ENCODE measurements at regions not wholly inside any gene's neighbourhood (a gene's known extent, or its start where the extent isn't known, plus 50 kb on each side); places are given as distances from the start of the nearest gene placed in this dataset.

GRCh38 chr4:10765386-10765785, 80.8 kb upstream of the CLNK start:
- TF ChIP-seq POLR2A (IDR thresholded peaks at IDR 0.05) (no peak), CTCF (IDR thresholded peaks at IDR 0.05) (no peak), POLR2AphosphoS5 (IDR thresholded peaks at IDR 0.05) (no peak)

All from gastroesophageal sphincter (tissue), 3 donors.